ENCODE measurements at regions not wholly inside any gene's neighbourhood (a gene's known extent, or its start where the extent isn't known, plus 50 kb on each side); places are given as distances from the start of the nearest gene placed in this dataset.

DNA sequence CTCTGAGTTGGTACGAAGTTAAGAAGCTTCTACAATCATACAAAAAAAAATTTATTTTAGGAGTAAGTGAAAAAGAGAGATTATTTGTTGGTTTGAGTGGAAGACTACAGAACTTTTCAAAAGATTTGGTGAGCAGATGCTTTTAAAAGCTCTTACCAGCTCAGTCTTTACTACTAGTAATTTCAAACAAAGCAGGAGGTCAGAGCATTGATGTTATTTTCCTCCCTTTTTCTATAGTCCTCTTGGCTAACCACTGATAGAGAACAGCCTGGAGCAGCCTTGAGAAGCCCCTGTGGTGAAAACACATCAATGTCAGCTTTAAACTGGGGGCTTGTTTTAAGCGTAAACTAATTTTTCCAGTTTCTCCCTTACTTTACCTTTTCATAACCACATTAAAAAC, 559.3 kb upstream of the CDH2 start (continued):
- TF ChIP-seq BRCA1 (IDR thresholded peaks at IDR 0.05; ENCODE audit: low read depth, low read length) (no peak), GABPA (IDR thresholded peaks at IDR 0.05; ENCODE audit: borderline replicate concordance, insufficient read depth, low read length) (no peak)
